Activated T-cell treated with anti-CD3 and anti-CD28 coated beads, Interleukin-2, amount 50 U/mL, for 4 hours (primary cell): ENCODE measurements at regions not wholly inside any gene's neighbourhood (a gene's known extent, or its start where the extent isn't known, plus 50 kb on each side); places are given as distances from the start of the nearest gene placed in this dataset.

Experiments
- ATAC-seq, 2 donors: fragments of 200-7000 bp; cut with Tn5 transposase; one replicate each; pipeline ENCODE4 v1.10.0; 2021
- DNase-seq: peaks from one replicate; pipeline ENCODE4 v3.0.0-alpha.2; 2020
- H3K27me3 Mint-ChIP-seq: one replicate; pipeline ENCODE4 v1.8.0; 2021; ENCODE audit warnings: low read depth, mixed read lengths
- H3K36me3 Mint-ChIP-seq: one replicate; pipeline ENCODE4 v1.8.0; 2022; ENCODE audit warnings: mixed read lengths; ENCODE audit not compliant: insufficient read depth
- H3K4me1 Mint-ChIP-seq: one replicate; pipeline ENCODE4 v1.8.0; 2021; ENCODE audit warnings: low read depth, mixed read lengths
- H3K4me3 Mint-ChIP-seq: one replicate; pipeline ENCODE4 v1.8.0; 2021; ENCODE audit warnings: mild to moderate bottlenecking, moderate library complexity, mixed read lengths
- H3K9me3 Mint-ChIP-seq: one replicate; pipeline ENCODE4 v1.8.0; 2021; ENCODE audit warnings: mixed read lengths

GRCh38 chr13:59178344-59178743, 985.4 kb downstream of the DIAPH3 start:
- H3K4me1 Mint-ChIP-seq, result no peaks in the 10 kb centered on the region
- no peaks in the 10 kb centered on the region for H3K27me3 Mint-ChIP-seq
- no peak overlapping the region for H3K4me3 Mint-ChIP-seq
- H3K36me3 Mint-ChIP-seq, result no peaks in the 10 kb centered on the region
- no peaks in the 10 kb centered on the region for H3K9me3 Mint-ChIP-seq
- ATAC-seq (no peak), DNase-seq (no peak)

GRCh38 chr13:59182241-59182640, 981.5 kb downstream of the DIAPH3 start:
- Mint-ChIP-seq H3K4me3 (no peak overlapping the region), H3K27me3 (no peaks in the 10 kb centered on the region), H3K36me3 (no peaks in the 10 kb centered on the region), H3K9me3 (peaks cover 3% of the 10 kb centered on the region), H3K4me1 (no peaks in the 10 kb centered on the region)
- ATAC-seq (no peak), DNase-seq (no peak)

GRCh38 chr13:59197397-59197796, 966.3 kb downstream of the DIAPH3 start:
- Mint-ChIP-seq H3K9me3 (no peaks in the 10 kb centered on the region), H3K36me3 (no peaks in the 10 kb centered on the region), H3K4me1 (no peaks in the 10 kb centered on the region), H3K27me3 (no peaks in the 10 kb centered on the region), H3K4me3 (no peak overlapping the region)
- ATAC-seq (no peak), DNase-seq (no peak)

GRCh38 chr13:59201841-59202240, 961.9 kb downstream of the DIAPH3 start:
- Mint-ChIP-seq H3K9me3 (no peaks in the 10 kb centered on the region), H3K4me1 (no peaks in the 10 kb centered on the region), H3K36me3 (no peaks in the 10 kb centered on the region), H3K27me3 (no peaks in the 10 kb centered on the region), H3K4me3 (no peak overlapping the region)
- ATAC-seq, result no peak
- no peak for DNase-seq

GRCh38 chr13:59203855-59204254, 959.9 kb downstream of the DIAPH3 start:
- Mint-ChIP-seq H3K36me3 (no peaks in the 10 kb centered on the region), H3K4me1 (no peaks in the 10 kb centered on the region), H3K4me3 (no peak overlapping the region), H3K27me3 (no peaks in the 10 kb centered on the region), H3K9me3 (no peaks in the 10 kb centered on the region)
- no peak for ATAC-seq
- no peak for DNase-seq

GRCh38 chr13:59205501-59205900, 958.2 kb downstream of the DIAPH3 start:
- Mint-ChIP-seq H3K4me3 (no peak overlapping the region), H3K4me1 (no peaks in the 10 kb centered on the region), H3K9me3 (no peaks in the 10 kb centered on the region), H3K27me3 (no peaks in the 10 kb centered on the region), H3K36me3 (no peaks in the 10 kb centered on the region)
- no peak for ATAC-seq
- no peak for DNase-seq

- no peak for DNase-seq
- Mint-ChIP-seq H3K4me3 (no peak overlapping the region), H3K9me3 (no peaks in the 10 kb centered on the region), H3K27me3 (no peaks in the 10 kb centered on the region), H3K4me1 (no peaks in the 10 kb centered on the region), H3K36me3 (no peaks in the 10 kb centered on the region)
- no peak for ATAC-seq
Observed at GRCh38 chr13:59208405-59209195, 955.1 kb downstream of the DIAPH3 start.

- H3K4me1 Mint-ChIP-seq, result no peaks in the 10 kb centered on the region
- DNase-seq, result no peak
Observed at GRCh38 chr13:59210543-59210942, 953.2 kb downstream of the DIAPH3 start.

GRCh38 chr13:59211606-59212005, 952.1 kb downstream of the DIAPH3 start:
- ATAC-seq (no peak), DNase-seq (no peak)
- Mint-ChIP-seq H3K36me3 (no peaks in the 10 kb centered on the region), H3K27me3 (peaks cover 2% of the 10 kb centered on the region), H3K4me1 (no peaks in the 10 kb centered on the region), H3K4me3 (no peak overlapping the region), H3K9me3 (no peaks in the 10 kb centered on the region)

More at GRCh38 chr13:59210543-59210942, 953.2 kb downstream of the DIAPH3 start:
- Mint-ChIP-seq H3K27me3 (no peaks in the 10 kb centered on the region), H3K36me3 (no peaks in the 10 kb centered on the region), H3K4me3 (no peak overlapping the region), H3K9me3 (no peaks in the 10 kb centered on the region)
- no peak for ATAC-seq

GRCh38 chr13:59229401-59229800, 934.3 kb downstream of the DIAPH3 start:
- H3K27me3 Mint-ChIP-seq, result peaks cover 2% of the 10 kb centered on the region
- no peak overlapping the region for H3K4me3 Mint-ChIP-seq
- H3K36me3 Mint-ChIP-seq, result no peaks in the 10 kb centered on the region
- ATAC-seq (no peak), DNase-seq (no peak)
- H3K4me1 Mint-ChIP-seq, result no peaks in the 10 kb centered on the region
- peaks cover 3% of the 10 kb centered on the region for H3K9me3 Mint-ChIP-seq

GRCh38 chr13:59229861-59230260, 933.9 kb downstream of the DIAPH3 start:
- no peak for ATAC-seq
- H3K36me3 Mint-ChIP-seq, result no peaks in the 10 kb centered on the region
- H3K9me3 Mint-ChIP-seq, result peaks cover 3% of the 10 kb centered on the region
- H3K27me3 Mint-ChIP-seq, result peaks cover 2% of the 10 kb centered on the region
- no peak overlapping the region for H3K4me3 Mint-ChIP-seq
- H3K4me1 Mint-ChIP-seq, result no peaks in the 10 kb centered on the region
- no peak for DNase-seq

GRCh38 chr13:59230484-59231264, 933.1 kb downstream of the DIAPH3 start:
- Mint-ChIP-seq H3K27me3 (peaks cover 2% of the 10 kb centered on the region), H3K4me3 (no peak overlapping the region), H3K9me3 (peaks cover 3% of the 10 kb centered on the region), H3K4me1 (no peaks in the 10 kb centered on the region), H3K36me3 (no peaks in the 10 kb centered on the region)
- DNase-seq (no peak), ATAC-seq (peak in 1 of 2 donors; percentile 58)

- H3K27me3 Mint-ChIP-seq, result no peaks in the 10 kb centered on the region
- ATAC-seq (no peak), DNase-seq (no peak)
- H3K4me1 Mint-ChIP-seq, result no peaks in the 10 kb centered on the region
- H3K9me3 Mint-ChIP-seq, result peaks cover 3% of the 10 kb centered on the region
- H3K36me3 Mint-ChIP-seq, result no peaks in the 10 kb centered on the region
- no peak overlapping the region for H3K4me3 Mint-ChIP-seq
Observed at GRCh38 chr13:59236309-59236919, 927.3 kb downstream of the DIAPH3 start.

- DNase-seq (no peak), ATAC-seq (no peak)
- Mint-ChIP-seq H3K27me3 (no peaks in the 10 kb centered on the region), H3K4me1 (no peaks in the 10 kb centered on the region), H3K36me3 (no peaks in the 10 kb centered on the region), H3K9me3 (peaks cover 3% of the 10 kb centered on the region), H3K4me3 (no peak overlapping the region)
Observed at GRCh38 chr13:59236944-59237343, 926.8 kb downstream of the DIAPH3 start.
